CD14-positive monocyte (primary cell): ENCODE measurements at regions not wholly inside any gene's neighbourhood (a gene's known extent, or its start where the extent isn't known, plus 50 kb on each side); places are given as distances from the start of the nearest gene placed in this dataset.

ENCODE experiments used
- DNase-seq, 3 donors: peaks; one replicate each; pipeline ENCODE4 v3.0.0-alpha.2; 2011 to 2022
- H2AFZ ChIP-seq: 2 replicates; pipeline ENCODE4 v1.6.0; 2012; ENCODE audit warnings: mild to moderate bottlenecking, low read depth, low read length, inconsistent platforms; ENCODE audit not compliant: insufficient read depth, poor library complexity, severe bottlenecking
- H3K27ac ChIP-seq, 2 donors: 1 replicate in 1 of 2; 2 replicates in 1 of 2; pipeline ENCODE4 v1.5.1; 2012 to 2013; ENCODE audit warnings: low read length in 2 of 2, control low read depth in 1 of 2, inconsistent platforms in 1 of 2, low read depth in 1 of 2, mild to moderate bottlenecking in 1 of 2
- H3K27me3 ChIP-seq, 2 donors: one replicate each; pipeline versions ENCODE4 v1.6.0 to v1.6.1; 2011 to 2013; ENCODE audit warnings: low read length in 2 of 2; ENCODE audit not compliant: control insufficient read depth in 2 of 2, insufficient read depth in 2 of 2
- H3K36me3 ChIP-seq, 2 donors: replicated peaks in 1 of 2; 1 replicate in 1 of 2; 2 replicates in 1 of 2; pipeline versions ENCODE4 v1.5.1 to v1.6.1; 2012 to 2013; ENCODE audit warnings: low read length in 2 of 2, control low read depth in 1 of 2, inconsistent platforms in 1 of 2, mild to moderate bottlenecking in 1 of 2; ENCODE audit not compliant: insufficient read depth in 2 of 2, control insufficient read depth in 1 of 2
- H3K4me1 ChIP-seq, 2 donors: 1 replicate in 1 of 2; 2 replicates in 1 of 2; pipeline versions ENCODE4 v1.5.1 to v1.6.1; 2012 to 2013; ENCODE audit warnings: low read length in 2 of 2, control low read depth in 1 of 2, inconsistent platforms in 1 of 2, mild to moderate bottlenecking in 1 of 2, moderate library complexity in 1 of 2; ENCODE audit not compliant: insufficient read depth in 2 of 2, control insufficient read depth in 1 of 2
- H3K4me2 ChIP-seq: replicated peaks from 2 replicates; pipeline ENCODE3; 2012; ENCODE audit warnings: low read length, moderate library complexity, mild to moderate bottlenecking; ENCODE audit not compliant: poor library complexity, severe bottlenecking; ENCODE audit errors: extremely low read depth
- H3K4me3 ChIP-seq, 3 experiments: fragments of 200-600 bp in 1 of 3; sonication (generic) in 1 of 3; replicated peaks in 1 of 3; 1 replicate in 2 of 3; 2 replicates in 1 of 3; pipeline ENCODE4 v1.5.1; 2011 to 2013; ENCODE audit warnings: low read length in 3 of 3, mild to moderate bottlenecking in 3 of 3, control low read depth in 2 of 3, low read depth in 2 of 3, inconsistent platforms in 1 of 3, moderate library complexity in 1 of 3
- H3K79me2 ChIP-seq: 2 replicates; pipeline ENCODE4 v1.6.0; 2012; ENCODE audit warnings: mild to moderate bottlenecking, control low read depth, inconsistent platforms, low read length, moderate library complexity; ENCODE audit not compliant: insufficient read depth
- H3K9ac ChIP-seq: 2 replicates; pipeline ENCODE4 v1.6.0; 2017; ENCODE audit warnings: low read length, mild to moderate bottlenecking; ENCODE audit not compliant: insufficient read depth, poor library complexity, severe bottlenecking
- H3K9me3 ChIP-seq, 2 donors: replicated peaks in 1 of 2; 1 replicate in 1 of 2; 2 replicates in 1 of 2; pipeline versions ENCODE4 v1.5.1 to v1.6.1; 2012 to 2013; ENCODE audit warnings: low read length in 2 of 2, control low read depth in 1 of 2; ENCODE audit not compliant: control insufficient read depth in 1 of 2, insufficient read depth in 1 of 2
- H4K20me1 ChIP-seq: 2 replicates; pipeline ENCODE4 v1.6.0; 2012; ENCODE audit warnings: mild to moderate bottlenecking, low read length, control low read depth, moderate library complexity; ENCODE audit not compliant: insufficient read depth
- H3K27ac Mint-ChIP-seq, 7 donors: one replicate each; pipeline ENCODE4 v1.8.0; 2020; ENCODE audit warnings: mild to moderate bottlenecking in 7 of 7, mixed read lengths in 7 of 7, moderate library complexity in 6 of 7, inconsistent platforms in 2 of 7
- H3K27me3 Mint-ChIP-seq, 3 donors: one replicate each; pipeline ENCODE4 v1.8.0; 2021 to 2022; ENCODE audit warnings: low read depth in 3 of 3, mild to moderate bottlenecking in 3 of 3, mixed read lengths in 3 of 3, moderate library complexity in 3 of 3, inconsistent platforms in 1 of 3
- H3K36me3 Mint-ChIP-seq, 2 donors: one replicate each; pipeline ENCODE4 v1.8.0; 2020; ENCODE audit warnings: mixed read lengths in 2 of 2, inconsistent platforms in 1 of 2, mild to moderate bottlenecking in 1 of 2
- H3K4me1 Mint-ChIP-seq: one replicate; pipeline ENCODE4 v1.8.0; 2020; ENCODE audit warnings: mild to moderate bottlenecking, mixed read lengths
- H3K4me3 Mint-ChIP-seq, 2 donors: one replicate each; pipeline ENCODE4 v1.8.0; 2020; ENCODE audit warnings: mild to moderate bottlenecking in 2 of 2, mixed read lengths in 2 of 2, moderate library complexity in 1 of 2
- H3K9me3 Mint-ChIP-seq, 7 donors: one replicate each; pipeline ENCODE4 v1.8.0; 2020 to 2022; ENCODE audit warnings: mixed read lengths in 7 of 7, mild to moderate bottlenecking in 6 of 7, moderate library complexity in 6 of 7, inconsistent platforms in 2 of 7
- CTCF ChIP-seq: fragments of 200-600 bp; IDR thresholded peaks from one replicate; pipeline ENCODE4 v1.8.0; 2022; ENCODE audit warnings: antibody characterized with exemption, mild to moderate bottlenecking
- WGBS: methylation state at CpG from one replicate; pipeline ENCODE4 v1.1.5; 2013; ENCODE audit warnings: missing lambda C conversion rate; ENCODE audit not compliant: insufficient coverage; 5-methylcytosine and 5-hydroxymethylcytosine counted together
- intact Hi-C, 2 donors: fragments of 100-400 bp; cut with micrococcal nuclease; formaldehyde crosslinking; loops; one replicate each; pipeline versions ENCODE4 v1.15.0 to v1.15.1; 2023

DNA sequence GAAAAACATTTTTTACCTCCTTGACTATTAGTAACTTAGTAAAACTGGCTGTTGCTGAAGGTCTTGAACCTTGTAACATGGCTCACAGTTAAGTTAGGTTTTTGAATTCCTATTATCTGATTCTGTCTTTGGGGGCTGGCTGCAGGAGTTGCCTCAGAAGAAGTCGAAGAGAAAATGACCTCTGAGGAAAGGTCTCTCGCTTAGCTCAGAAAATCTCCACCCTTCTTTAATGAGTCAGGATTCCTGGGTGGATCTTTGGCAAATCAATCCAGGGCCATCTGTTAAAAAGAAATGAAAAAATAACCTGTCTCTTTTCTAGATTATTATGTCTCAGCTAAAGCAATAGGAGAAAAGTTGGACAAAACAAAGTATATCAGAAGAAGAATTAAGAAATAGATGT, 267.8 kb upstream of the SEMA3C start:
- Mint-ChIP-seq H3K4me3 (no peak overlapping the region), H3K4me1 (no peaks in the 10 kb centered on the region), H3K36me3 (no peaks in the 10 kb centered on the region), H3K27me3 (no peaks in the 10 kb centered on the region), H3K27ac (no peak overlapping the region), H3K9me3 (peaks cover 0 to 6% (median 2%) of the 10 kb centered on the region in 7 donors)
- intact Hi-C loops: no loop called here
- no peak for DNase-seq
- Histone ChIP-seq H3K9me3 (no peaks in the 10 kb centered on the region), H3K79me2 (no peaks in the 10 kb centered on the region), H3K4me1 (no peaks in the 10 kb centered on the region), H3K4me2 (no peak overlapping the region), H3K27me3 (no peaks in the 10 kb centered on the region), H4K20me1 (no peaks in the 10 kb centered on the region), H3K9ac (no peak overlapping the region), H2AFZ (no peak overlapping the region), H3K27ac (no peak overlapping the region), H3K4me3 (no peak overlapping the region), H3K36me3 (no peaks in the 10 kb centered on the region)
- no CpG with 5 or more reads among the region's 2 CpGs for WGBS
- no peak for TF ChIP-seq CTCF

- Histone ChIP-seq H4K20me1 (no peaks in the 10 kb centered on the region), H3K4me2 (no peak overlapping the region), H3K9ac (no peak overlapping the region), H3K79me2 (no peaks in the 10 kb centered on the region), H3K27ac (no peak overlapping the region), H3K9me3 (peaks cover 0 to 4% of the 10 kb centered on the region in 2 donors), H3K36me3 (no peaks in the 10 kb centered on the region), H2AFZ (no peak overlapping the region), H3K4me1 (no peaks in the 10 kb centered on the region), H3K27me3 (no peaks in the 10 kb centered on the region), H3K4me3 (no peak overlapping the region)
- no peaks in the 10 kb centered on the region for H3K4me1 Mint-ChIP-seq
- intact Hi-C loops: no loop called here
- no peak overlapping the region for H3K27ac Mint-ChIP-seq
- peaks cover 0 to 2% (median 0%) of the 10 kb centered on the region in 3 donors for H3K27me3 Mint-ChIP-seq
- no peak for DNase-seq
- H3K9me3 Mint-ChIP-seq: peaks cover 0 to 12% (median 4%) of the 10 kb centered on the region in 7 donors
- no peak overlapping the region for H3K4me3 Mint-ChIP-seq
- no peaks in the 10 kb centered on the region for H3K36me3 Mint-ChIP-seq
- no peak for TF ChIP-seq CTCF
These were observed 266.2 kb upstream of the SEMA3C start for GRCh38 chr7:81185072-81185471.
